Activated CD8-positive, alpha-beta memory T cell treated with anti-CD3 and anti-CD28 coated beads, Interleukin-2, amount 50 U/mL, for 1 hour (primary cell): ENCODE measurements at regions not wholly inside any gene's neighbourhood (a gene's known extent, or its start where the extent isn't known, plus 50 kb on each side); places are given as distances from the start of the nearest gene placed in this dataset.
A peak's percentile ranks its signal among the peaks of the same experiment; 100 is the strongest.
"Not testable (repeated sequence)": the region's sequence is repeated elsewhere in the genome, so short reads cannot be mapped to it uniquely, and the experiment has no call there.

Experiments
- DNase-seq: peaks from one replicate; pipeline ENCODE4 v3.0.0-alpha.2; 2020; ENCODE audit errors: extremely low read depth

DNA sequence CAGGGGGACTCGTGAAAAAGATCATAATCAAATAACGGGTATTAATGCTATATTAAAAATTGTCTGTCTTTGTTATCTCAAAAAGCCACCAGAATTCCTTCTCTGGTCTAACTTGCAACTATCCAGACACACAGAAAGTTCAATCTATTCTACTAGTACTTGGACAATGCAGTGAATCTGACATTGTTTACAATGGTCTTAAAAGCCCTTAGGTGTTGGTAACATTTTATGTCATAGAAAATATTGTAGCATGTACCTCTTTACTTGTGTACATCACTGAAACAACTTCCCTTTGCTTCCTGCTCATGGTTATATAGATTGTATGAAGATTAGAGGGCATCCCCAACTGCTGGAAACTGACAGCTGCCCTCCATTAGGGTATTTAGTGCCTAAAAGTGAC, 71.1 kb upstream of the PPP3CA start:
- no peak for DNase-seq

DNA sequence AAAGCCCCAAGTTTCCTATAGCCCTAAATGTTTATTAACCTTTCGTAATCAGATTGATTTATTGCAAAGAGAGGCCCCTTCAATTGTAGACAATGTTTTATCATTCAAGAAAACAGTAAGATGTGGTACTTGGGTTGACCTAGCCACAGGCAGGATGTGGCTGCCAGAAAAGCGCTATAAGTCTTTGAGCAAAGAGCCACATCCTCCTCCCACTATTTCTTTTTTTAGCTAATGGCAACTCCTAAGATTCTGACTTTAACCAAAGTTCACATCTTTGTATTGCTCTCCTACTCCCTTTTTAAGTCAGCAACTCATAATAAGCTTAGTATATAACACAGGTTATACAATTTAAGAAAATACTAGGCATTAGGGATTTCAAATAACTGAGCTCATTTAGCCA, 70.7 kb upstream of the PPP3CA start:
- DNase-seq = peak; percentile 22

DNA sequence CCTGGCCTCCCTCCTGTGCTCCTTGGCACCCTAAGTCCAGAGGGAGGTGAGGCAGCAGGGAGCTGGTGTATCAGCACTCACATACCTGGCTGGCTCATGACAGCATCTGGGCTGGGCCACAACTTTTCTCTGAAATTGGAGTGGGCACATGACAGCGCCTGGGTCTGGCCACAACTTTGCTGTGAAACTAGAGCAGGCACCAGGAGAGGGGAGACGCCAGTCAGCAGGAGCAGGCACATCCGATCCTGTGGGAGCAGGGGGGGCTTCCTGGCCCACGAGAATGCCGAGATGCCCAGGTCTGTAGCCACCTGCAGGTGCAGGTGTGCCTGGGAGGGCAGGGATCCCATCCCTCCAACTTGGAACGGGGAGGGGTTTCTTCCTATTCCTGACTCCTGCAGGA, 69.7 kb upstream of the PPP3CA start:
- no peak for DNase-seq

DNA sequence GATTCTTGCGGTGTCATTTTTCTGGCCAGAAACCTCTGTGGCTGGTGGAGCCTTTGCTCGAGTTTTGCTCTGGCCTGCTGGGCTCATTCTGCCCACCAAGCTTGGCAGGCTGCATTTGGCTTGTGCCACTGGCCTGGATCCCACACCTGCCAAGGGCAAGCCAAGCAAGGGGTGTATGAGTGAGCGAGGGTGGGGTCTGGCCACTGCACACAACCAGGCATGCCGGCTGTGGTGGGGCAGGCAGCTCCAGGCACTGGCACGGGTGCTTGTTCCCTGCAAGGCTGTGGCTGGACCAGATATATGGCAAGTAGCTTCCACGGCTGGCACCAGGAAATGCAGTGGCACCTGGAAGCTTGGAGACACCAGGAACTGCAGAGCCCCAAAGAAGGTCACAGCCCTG, 68.6 kb upstream of the PPP3CA start:
- DNase-seq = no peak

DNA sequence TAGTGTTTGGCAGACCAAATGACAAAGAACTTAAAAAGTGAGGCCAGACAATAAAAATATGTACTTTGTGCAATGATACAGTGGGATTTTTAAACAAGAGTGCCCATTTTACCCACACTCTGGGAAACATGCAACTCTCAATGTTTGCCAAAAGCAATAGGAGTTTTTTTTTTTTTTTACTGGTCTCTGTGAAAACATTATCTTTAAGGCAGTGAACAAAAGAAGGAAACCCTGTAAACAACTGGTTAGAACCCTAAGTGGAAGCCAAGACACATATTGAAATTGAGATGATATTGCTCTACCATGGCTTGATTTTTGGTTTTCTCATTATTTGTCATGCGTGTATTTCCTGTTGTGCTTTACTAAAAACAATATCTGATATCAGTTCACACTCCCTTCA, 67.2 kb upstream of the PPP3CA start:
- DNase-seq = no peak

DNA sequence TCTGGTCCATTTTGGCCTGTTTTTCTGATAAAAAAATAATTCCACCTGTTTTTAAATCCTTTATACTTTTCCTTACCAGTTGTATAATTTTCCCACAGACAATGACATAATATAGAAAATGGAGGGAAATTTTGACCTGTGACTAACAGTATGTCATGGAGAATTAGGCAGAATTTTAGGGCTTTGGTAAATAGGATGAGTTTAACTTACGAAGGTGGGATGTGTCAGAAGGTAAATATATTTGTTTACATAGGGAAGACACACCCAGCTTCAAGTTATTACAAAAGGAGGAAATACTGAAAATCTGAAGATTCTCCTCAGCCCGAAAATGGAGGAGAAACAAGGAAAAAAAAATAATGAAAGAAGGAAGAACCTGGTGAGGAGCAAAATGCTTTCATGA, 64.6 kb upstream of the PPP3CA start:
- DNase-seq = no peak

DNA sequence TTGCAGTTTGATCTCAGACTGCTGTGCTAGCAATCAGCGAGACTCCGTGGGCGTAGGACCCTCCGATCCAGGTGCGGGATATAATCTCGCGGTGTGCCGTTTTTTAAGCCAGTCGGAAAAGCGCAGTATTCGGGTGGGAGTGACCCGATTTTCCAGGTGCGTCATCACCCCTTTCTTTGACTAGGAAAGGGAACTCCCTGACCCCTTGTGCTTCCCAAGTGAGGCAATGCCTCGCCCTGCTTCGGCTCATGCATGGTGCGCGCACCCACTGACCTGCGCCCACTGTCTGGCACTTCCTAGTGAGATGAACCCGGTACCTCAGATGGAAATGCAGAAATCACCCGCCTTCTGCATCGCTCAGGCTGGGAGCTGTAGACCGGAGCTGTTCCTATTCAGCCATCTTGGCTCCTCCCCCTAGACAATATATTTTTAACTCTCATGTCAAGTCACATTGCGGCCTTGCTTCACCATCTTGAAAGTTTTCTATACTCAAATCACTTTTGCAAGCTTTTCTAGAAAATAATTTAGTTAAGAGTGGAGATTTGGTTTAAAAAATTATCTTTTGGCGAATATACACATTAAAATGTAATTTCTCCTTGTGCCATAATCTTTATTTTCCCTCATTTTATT, 64.1 kb upstream of the PPP3CA start:
- not testable (repeated sequence) for DNase-seq

DNA sequence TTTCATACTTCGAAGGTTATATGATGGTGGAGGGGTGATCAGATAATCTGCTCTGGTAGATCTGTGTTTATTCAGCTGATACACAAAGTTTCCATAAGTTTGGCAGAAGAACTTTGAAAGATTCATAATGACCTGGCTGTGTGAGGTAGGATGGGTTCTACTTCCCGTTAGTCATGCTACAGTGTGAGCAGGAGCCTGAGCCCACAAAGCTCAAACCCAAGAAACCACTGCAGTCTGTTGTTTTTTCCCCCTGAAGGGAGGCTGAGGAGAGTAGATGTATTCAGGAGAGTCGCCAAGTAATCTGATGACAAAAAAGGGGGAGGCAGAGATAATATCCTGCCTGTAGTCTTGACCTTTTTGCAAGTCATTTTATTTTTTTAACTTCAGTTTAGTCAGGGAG, 52.8 kb upstream of the PPP3CA start:
- no peak for DNase-seq

DNA sequence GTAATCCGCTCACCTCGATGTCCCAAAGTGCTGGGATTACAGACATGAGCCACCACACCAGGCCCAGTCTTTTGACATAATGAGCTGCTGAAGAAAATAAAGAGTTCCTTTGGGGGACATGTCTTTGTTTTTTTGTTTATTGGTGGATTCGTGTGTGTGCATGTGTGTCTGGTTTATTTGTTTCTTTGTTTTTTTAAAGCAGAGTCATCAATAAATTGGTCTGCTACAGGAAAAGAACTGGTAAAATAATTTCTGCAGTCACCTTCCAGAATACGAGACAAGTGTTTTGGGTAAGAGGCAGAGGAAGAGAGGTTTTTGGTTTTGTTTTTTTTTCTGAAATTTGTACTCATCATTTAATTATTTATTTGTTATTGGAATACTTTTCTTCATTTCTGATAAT, 51.5 kb upstream of the PPP3CA start:
- DNase-seq = no peak
